HCT116 (cell line): ENCODE measurements at regions not wholly inside any gene's neighbourhood (a gene's known extent, or its start where the extent isn't known, plus 50 kb on each side); places are given as distances from the start of the nearest gene placed in this dataset.

Source experiments
- CEBPB ChIP-seq: IDR thresholded peaks from 2 replicates; pipeline ENCODE4 v1.6.1; 2012; ENCODE audit warnings: low read depth
- EZH2 ChIP-seq: fragments of 200-600 bp; sonication (generic); IDR thresholded peaks from 2 replicates; pipeline ENCODE4 v1.6.1; 2017; ENCODE audit warnings: antibody characterized with exemption, mixed run types
- EZH2phosphoT487 ChIP-seq: fragments of 200-600 bp; IDR thresholded peaks from 2 replicates; pipeline ENCODE4 v1.6.1; 2018; ENCODE audit warnings: antibody characterized with exemption, borderline replicate concordance
- JUND ChIP-seq: IDR thresholded peaks from 2 replicates; pipeline ENCODE4 v1.6.1; 2012
- POLR2A ChIP-seq: IDR thresholded peaks from 2 replicates; pipeline ENCODE4 v1.7.0; 2011; ENCODE audit warnings: borderline replicate concordance; ENCODE audit not compliant: insufficient read depth, insufficient read length; ENCODE audit errors: extremely low read depth
- TCF7L2 ChIP-seq: IDR thresholded peaks from 2 replicates; pipeline ENCODE4 v1.7.0; 2011; ENCODE audit warnings: borderline replicate concordance, inconsistent platforms; ENCODE audit not compliant: insufficient read depth, insufficient read length; ENCODE audit errors: extremely low read depth
- ZNF274 ChIP-seq: fragments of 200-500 bp; sonication (Bioruptor generic); IDR thresholded peaks from 2 replicates; pipeline ENCODE4 v1.6.1; 2014; ENCODE audit warnings: mild to moderate bottlenecking, low read depth, low read length, inconsistent platforms
- TF ChIP-seq, protein P1 (sequence below), 3 experiments: fragments of 200-600 bp in 1 of 3; sonication (generic) in 1 of 3; IDR thresholded peaks in 2 of 3; conservative IDR thresholded peaks in 1 of 3; 2 replicates each; pipeline ENCODE4 v1.5.1; 2012 to 2017; ENCODE audit warnings: low read depth in 2 of 3, low read length in 2 of 3, antibody characterized with exemption in 1 of 3, borderline replicate concordance in 1 of 3, control low read depth in 1 of 3, mild to moderate bottlenecking in 1 of 3, mixed read lengths in 1 of 3, mixed run types in 1 of 3, moderate library complexity in 1 of 3; ENCODE audit not compliant: insufficient read depth in 1 of 3
- TF ChIP-seq, protein P2 (sequence below): IDR thresholded peaks from 2 replicates; pipeline ENCODE4 v1.6.1; 2011; ENCODE audit warnings: mild to moderate bottlenecking, low read length, moderate library complexity; ENCODE audit not compliant: insufficient replicate concordance; ENCODE audit errors: extremely low read depth

GRCh38 chr1:65632235-65632634 is 160.5 kb upstream of the PDE4B start:
- TF ChIP-seq, protein P1, sequence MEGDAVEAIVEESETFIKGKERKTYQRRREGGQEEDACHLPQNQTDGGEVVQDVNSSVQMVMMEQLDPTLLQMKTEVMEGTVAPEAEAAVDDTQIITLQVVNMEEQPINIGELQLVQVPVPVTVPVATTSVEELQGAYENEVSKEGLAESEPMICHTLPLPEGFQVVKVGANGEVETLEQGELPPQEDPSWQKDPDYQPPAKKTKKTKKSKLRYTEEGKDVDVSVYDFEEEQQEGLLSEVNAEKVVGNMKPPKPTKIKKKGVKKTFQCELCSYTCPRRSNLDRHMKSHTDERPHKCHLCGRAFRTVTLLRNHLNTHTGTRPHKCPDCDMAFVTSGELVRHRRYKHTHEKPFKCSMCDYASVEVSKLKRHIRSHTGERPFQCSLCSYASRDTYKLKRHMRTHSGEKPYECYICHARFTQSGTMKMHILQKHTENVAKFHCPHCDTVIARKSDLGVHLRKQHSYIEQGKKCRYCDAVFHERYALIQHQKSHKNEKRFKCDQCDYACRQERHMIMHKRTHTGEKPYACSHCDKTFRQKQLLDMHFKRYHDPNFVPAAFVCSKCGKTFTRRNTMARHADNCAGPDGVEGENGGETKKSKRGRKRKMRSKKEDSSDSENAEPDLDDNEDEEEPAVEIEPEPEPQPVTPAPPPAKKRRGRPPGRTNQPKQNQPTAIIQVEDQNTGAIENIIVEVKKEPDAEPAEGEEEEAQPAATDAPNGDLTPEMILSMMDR (IDR thresholded peaks at IDR 0.05 in 2 of 3, conservative IDR thresholded peaks at IDR 0.05 in 1 of 3; ENCODE audit: borderline replicate concordance in 1 of 3, insufficient read depth in 1 of 3, low read depth in 2 of 3, low read length in 2 of 3), result no peak
- TF ChIP-seq POLR2A (no peak), CEBPB (no peak), EZH2 (no peak), TCF7L2 (no peak), JUND (no peak), ZNF274 (no peak), EZH2phosphoT487 (no peak)
- TF ChIP-seq, protein P2, sequence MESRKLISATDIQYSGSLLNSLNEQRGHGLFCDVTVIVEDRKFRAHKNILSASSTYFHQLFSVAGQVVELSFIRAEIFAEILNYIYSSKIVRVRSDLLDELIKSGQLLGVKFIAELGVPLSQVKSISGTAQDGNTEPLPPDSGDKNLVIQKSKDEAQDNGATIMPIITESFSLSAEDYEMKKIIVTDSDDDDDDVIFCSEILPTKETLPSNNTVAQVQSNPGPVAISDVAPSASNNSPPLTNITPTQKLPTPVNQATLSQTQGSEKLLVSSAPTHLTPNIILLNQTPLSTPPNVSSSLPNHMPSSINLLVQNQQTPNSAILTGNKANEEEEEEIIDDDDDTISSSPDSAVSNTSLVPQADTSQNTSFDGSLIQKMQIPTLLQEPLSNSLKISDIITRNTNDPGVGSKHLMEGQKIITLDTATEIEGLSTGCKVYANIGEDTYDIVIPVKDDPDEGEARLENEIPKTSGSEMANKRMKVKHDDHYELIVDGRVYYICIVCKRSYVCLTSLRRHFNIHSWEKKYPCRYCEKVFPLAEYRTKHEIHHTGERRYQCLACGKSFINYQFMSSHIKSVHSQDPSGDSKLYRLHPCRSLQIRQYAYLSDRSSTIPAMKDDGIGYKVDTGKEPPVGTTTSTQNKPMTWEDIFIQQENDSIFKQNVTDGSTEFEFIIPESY, result no peak
